GM12892 (cell line): ENCODE measurements at regions not wholly inside any gene's neighbourhood (a gene's known extent, or its start where the extent isn't known, plus 50 kb on each side); places are given as distances from the start of the nearest gene placed in this dataset.

Experiments
- POLR2A ChIP-seq: IDR thresholded peaks from 2 replicates; pipeline ENCODE4 v1.6.1; 2011; ENCODE audit warnings: low read depth, low read length, control low read depth
- POLR2AphosphoS5 ChIP-seq: IDR thresholded peaks from 2 replicates; pipeline ENCODE4 v1.6.1; 2011; ENCODE audit warnings: low read depth, low read length, control low read depth

DNA sequence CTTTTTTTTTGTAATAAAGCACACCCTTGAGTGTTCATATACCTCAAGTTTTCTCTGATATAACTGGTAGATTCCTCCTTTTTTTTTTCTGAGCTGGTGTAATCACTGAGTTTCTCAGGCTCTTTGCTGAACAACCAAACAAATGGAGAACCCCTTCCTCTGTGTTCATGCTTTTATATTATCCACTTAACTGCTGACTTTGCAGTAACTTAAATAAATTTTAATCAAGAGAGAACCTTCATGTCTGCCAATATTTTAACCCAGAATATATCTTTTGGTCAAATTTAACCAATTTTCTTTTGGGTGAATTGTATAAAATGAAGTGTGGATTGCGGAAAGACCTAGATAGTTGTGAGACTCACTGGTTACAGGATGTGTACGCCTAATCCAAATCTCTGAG, 833.0 kb upstream of the COX7C start:
- TF ChIP-seq POLR2AphosphoS5 (no peak), POLR2A (no peak)
